RWPE1 (cell line): ENCODE measurements at regions not wholly inside any gene's neighbourhood (a gene's known extent, or its start where the extent isn't known, plus 50 kb on each side); places are given as distances from the start of the nearest gene placed in this dataset.

Experiments used
- CTCF ChIA-PET: fragments of 350-600 bp; sonication (Branson Sonifier 250); formaldehyde crosslinking; extraction: SDS; loops from one replicate; lab custom pipeline; 2021; lab: Yijun Ruan, JAX
- POLR2A ChIA-PET: fragments of 400-600 bp; formaldehyde crosslinking; extraction: SDS; loops from one replicate; lab custom pipeline; 2020; ENCODE audit warnings: antibody characterized with exemption; ENCODE audit not compliant: low non-redundant PET; lab: Yijun Ruan, JAX
- DNase-seq: peaks from one replicate; pipeline ENCODE4 v3.0.0; 2012; ENCODE audit warnings: low spot score
- H3K27ac ChIP-seq: fragments of 450-650 bp; 2 replicates; pipeline ENCODE4 v1.5.1; 2017
- CTCF ChIP-seq: fragments of 450-650 bp; conservative IDR thresholded peaks from 2 replicates; pipeline ENCODE4 v1.5.1; 2017; ENCODE audit warnings: low read depth, mild to moderate bottlenecking

- CTCF ChIA-PET = no interaction called here
- POLR2A ChIA-PET = no interaction called here
- no peak overlapping the region for H3K27ac ChIP-seq
- no peak for TF ChIP-seq CTCF
- DNase-seq = no peak
These were observed 320.2 kb upstream of the CHD6 start for GRCh38 chr20:41938353-41938752.

- no peak for DNase-seq
- CTCF ChIA-PET = interaction anchor here (0.9 kb wide), 1 partner anchor 196 kb away, joined by 4 read pairs; no protein-coding TSS in a partner anchor
- H3K27ac ChIP-seq = no peak overlapping the region
- no peak for TF ChIP-seq CTCF
- POLR2A ChIA-PET = no interaction called here
These were observed 317.1 kb upstream of the CHD6 start for GRCh38 chr20:41935259-41935791.

- no peak for TF ChIP-seq CTCF
- H3K27ac ChIP-seq = no peak overlapping the region
- ChIA-PET POLR2A (no interaction called here), CTCF (interaction anchor here (0.8 to 1.1 kb wide), 2 partner anchors 12 to 84 kb away, joined by 3 to 6 read pairs; no protein-coding TSS in a partner anchor)
- DNase-seq = no peak
These were observed 314.3 kb upstream of the CHD6 start for GRCh38 chr20:41932431-41932830.

GRCh38 chr20:41927655-41928054, 309.5 kb upstream of the CHD6 start:
- no peak overlapping the region for H3K27ac ChIP-seq
- CTCF ChIA-PET = no interaction called here
- TF ChIP-seq CTCF = no peak
- POLR2A ChIA-PET = interaction anchor here (0.6 kb wide), 1 partner anchor 48 kb away, joined by 3 read pairs; no protein-coding TSS in a partner anchor
- peak; percentile 33 for DNase-seq

- DNase-seq = no peak
- ChIA-PET POLR2A (interaction anchor here (0.6 kb wide), 1 partner anchor 48 kb away, joined by 3 read pairs; no protein-coding TSS in a partner anchor), CTCF (interaction anchor here (0.5 kb wide), 1 partner anchor 16 kb away, joined by 3 read pairs; no protein-coding TSS in a partner anchor)
- H3K27ac ChIP-seq = no peak overlapping the region
- TF ChIP-seq CTCF = no peak
These were observed 309.0 kb upstream of the CHD6 start for GRCh38 chr20:41927189-41927588.

GRCh38 chr20:41925476-41925875, 307.3 kb upstream of the CHD6 start:
- no peak for DNase-seq
- CTCF ChIA-PET = no interaction called here
- POLR2A ChIA-PET = no interaction called here
- H3K27ac ChIP-seq = no peak overlapping the region
- no peak for TF ChIP-seq CTCF
